DND-41 (cell line): ENCODE measurements at regions not wholly inside any gene's neighbourhood (a gene's known extent, or its start where the extent isn't known, plus 50 kb on each side); places are given as distances from the start of the nearest gene placed in this dataset.

Experiments
- ATAC-seq: fragments of 200-7000 bp; cut with Tn5 transposase; 3 replicates; pipeline ENCODE4 v1.9.1; 2021; ENCODE audit warnings: low read depth; ENCODE audit not compliant: insufficient read depth
- DNase-seq: peaks from one replicate; pipeline ENCODE4 v3.0.0-alpha.2; 2020
- H2AFZ ChIP-seq: 2 replicates; pipeline ENCODE4 v1.6.0; 2012; ENCODE audit warnings: low read depth, low read length
- H3K27ac ChIP-seq: 2 replicates; pipeline ENCODE4 v1.5.1; 2012; ENCODE audit warnings: low read length, inconsistent platforms
- H3K27me3 ChIP-seq: fragments of 200-600 bp; sonication (generic); 2 replicates; pipeline ENCODE4 v1.6.0; 2012; ENCODE audit warnings: low read length, mild to moderate bottlenecking, inconsistent platforms; ENCODE audit not compliant: insufficient read depth, poor library complexity
- H3K36me3 ChIP-seq: 2 replicates; pipeline ENCODE4 v1.5.1; 2012; ENCODE audit warnings: low read length, inconsistent platforms; ENCODE audit not compliant: insufficient read depth
- H3K4me1 ChIP-seq: 2 replicates; pipeline ENCODE4 v1.5.1; 2012; ENCODE audit warnings: mild to moderate bottlenecking, low read length; ENCODE audit not compliant: insufficient read depth
- H3K4me2 ChIP-seq: 2 replicates; pipeline ENCODE4 v1.6.0; 2012; ENCODE audit warnings: mild to moderate bottlenecking, moderate library complexity, low read length, inconsistent platforms; ENCODE audit not compliant: insufficient read depth
- H3K4me3 ChIP-seq, 2 experiments: fragments of 200-600 bp in 1 of 2; shearing (Covaris generic) in 1 of 2; 2 replicates each; pipeline ENCODE4 v1.5.1; 2012 to 2016; ENCODE audit warnings: inconsistent platforms in 2 of 2, low read length in 2 of 2, mild to moderate bottlenecking in 2 of 2, low read depth in 1 of 2, moderate library complexity in 1 of 2
- H3K79me2 ChIP-seq: 2 replicates; pipeline ENCODE4 v1.6.0; 2012; ENCODE audit warnings: low read length, inconsistent platforms; ENCODE audit not compliant: insufficient read depth
- H3K9ac ChIP-seq: 2 replicates; pipeline ENCODE4 v1.6.0; 2012; ENCODE audit warnings: low read depth, mild to moderate bottlenecking, inconsistent platforms, low read length, moderate library complexity
- H3K9me3 ChIP-seq: 2 replicates; pipeline ENCODE4 v1.5.1; 2012; ENCODE audit warnings: low read length, moderate library complexity, mild to moderate bottlenecking, inconsistent platforms; ENCODE audit not compliant: insufficient read depth, severe bottlenecking
- H4K20me1 ChIP-seq: 2 replicates; pipeline ENCODE4 v1.6.0; 2012; ENCODE audit warnings: low read length; ENCODE audit not compliant: insufficient read depth
- CTCF ChIP-seq: IDR thresholded peaks from 2 replicates; pipeline ENCODE4 v1.5.1; 2012; ENCODE audit warnings: borderline replicate concordance, low read length, moderate library complexity, mild to moderate bottlenecking; ENCODE audit not compliant: poor library complexity, severe bottlenecking; ENCODE audit errors: extremely low read depth
- EZH2 ChIP-seq: IDR thresholded peaks from 3 replicates; pipeline ENCODE4 v1.6.1; 2012; ENCODE audit warnings: borderline replicate concordance, low read depth, mild to moderate bottlenecking, moderate library complexity, low read length, inconsistent platforms; ENCODE audit not compliant: severe bottlenecking

- H3K4me1 ChIP-seq, result no peaks in the 10 kb centered on the region
- no peak for DNase-seq
- no peaks in the 10 kb centered on the region for H3K9me3 ChIP-seq
- ATAC-seq, result no peak
- H3K9ac ChIP-seq, result no peak overlapping the region
- no peaks in the 10 kb centered on the region for H4K20me1 ChIP-seq
- no peaks in the 10 kb centered on the region for H3K27me3 ChIP-seq
- no peaks in the 10 kb centered on the region for H3K36me3 ChIP-seq
- H3K79me2 ChIP-seq, result no peaks in the 10 kb centered on the region
- H3K4me2 ChIP-seq, result no peak overlapping the region
- H2AFZ ChIP-seq, result no peak overlapping the region
- no peak overlapping the region for H3K27ac ChIP-seq
- TF ChIP-seq EZH2 (no peak), CTCF (no peak)
- no peak overlapping the region for H3K4me3 ChIP-seq
Observed at GRCh38 chr3:110550511-110550910, 521.1 kb upstream of the NECTIN3 start.

- Histone ChIP-seq H3K27ac (no peak overlapping the region), H3K4me2 (no peak overlapping the region), H3K9ac (no peak overlapping the region), H3K79me2 (no peaks in the 10 kb centered on the region), H3K4me3 (no peak overlapping the region), H4K20me1 (no peaks in the 10 kb centered on the region), H2AFZ (peak overlapping the region; percentile 24; the same call in 1 of the 2 replicates), H3K4me1 (no peaks in the 10 kb centered on the region), H3K9me3 (peaks cover 2% of the 10 kb centered on the region), H3K27me3 (no peaks in the 10 kb centered on the region), H3K36me3 (no peaks in the 10 kb centered on the region)
- ATAC-seq (no peak), DNase-seq (no peak)
- TF ChIP-seq CTCF (no peak), EZH2 (no peak)
Observed at GRCh38 chr3:110562621-110563020, 509.0 kb upstream of the NECTIN3 start.

GRCh38 chr3:110564674-110565073 is 506.9 kb upstream of the NECTIN3 start:
- Histone ChIP-seq H3K27ac (no peak overlapping the region), H3K36me3 (no peaks in the 10 kb centered on the region), H3K4me2 (no peak overlapping the region), H3K27me3 (no peaks in the 10 kb centered on the region), H3K4me1 (no peaks in the 10 kb centered on the region), H3K4me3 (no peak overlapping the region), H2AFZ (no peak overlapping the region), H3K79me2 (no peaks in the 10 kb centered on the region), H3K9me3 (no peaks in the 10 kb centered on the region), H4K20me1 (no peaks in the 10 kb centered on the region), H3K9ac (no peak overlapping the region)
- DNase-seq, result no peak
- no peak for ATAC-seq
- TF ChIP-seq CTCF (no peak), EZH2 (no peak)

- Histone ChIP-seq H3K27me3 (no peaks in the 10 kb centered on the region), H3K9me3 (no peaks in the 10 kb centered on the region), H3K27ac (no peak overlapping the region), H3K4me1 (no peaks in the 10 kb centered on the region), H3K36me3 (no peaks in the 10 kb centered on the region), H4K20me1 (no peaks in the 10 kb centered on the region), H3K79me2 (no peaks in the 10 kb centered on the region), H3K9ac (no peak overlapping the region), H2AFZ (no peak overlapping the region), H3K4me2 (no peak overlapping the region), H3K4me3 (no peak overlapping the region)
- TF ChIP-seq CTCF (no peak), EZH2 (no peak)
- ATAC-seq (no peak), DNase-seq (no peak)
Observed at GRCh38 chr3:110567029-110567428, 504.6 kb upstream of the NECTIN3 start.
